ENCODE measurements at regions not wholly inside any gene's neighbourhood (a gene's known extent, or its start where the extent isn't known, plus 50 kb on each side); places are given as distances from the start of the nearest gene placed in this dataset.

GRCh38 chr12:22991250-22991844 lies 366.4 kb downstream of the ETNK1 start:
- no peak for DNase-seq

GRCh38 chr12:22993609-22994315 lies 368.8 kb downstream of the ETNK1 start:
- DNase-seq, result no peak

- no peak for DNase-seq
These were observed 369.3 kb downstream of the ETNK1 start for GRCh38 chr12:22994316-22994675.

- DNase-seq, result no peak
These were observed 376.5 kb downstream of the ETNK1 start for GRCh38 chr12:23001487-23001886.

GRCh38 chr12:23002381-23002780 lies 377.4 kb downstream of the ETNK1 start:
- DNase-seq, result no peak

- DNase-seq, result no peak
These were observed 379.6 kb downstream of the ETNK1 start for GRCh38 chr12:23004473-23005020.

- DNase-seq, result no peak
These were observed 380.4 kb downstream of the ETNK1 start for GRCh38 chr12:23005387-23005786.

- no peak for DNase-seq
These were observed 381.4 kb downstream of the ETNK1 start for GRCh38 chr12:23006413-23006812.

- DNase-seq, result peak; percentile 26
These were observed 383.7 kb downstream of the ETNK1 start for GRCh38 chr12:23008623-23009022.

- no peak for DNase-seq
These were observed 389.8 kb downstream of the ETNK1 start for GRCh38 chr12:23014749-23015148.

- no peak for DNase-seq
These were observed 400.5 kb downstream of the ETNK1 start for GRCh38 chr12:23025372-23026016.

- DNase-seq, result no peak
These were observed 403.3 kb downstream of the ETNK1 start for GRCh38 chr12:23028158-23028802.

- no peak for DNase-seq
These were observed 404.2 kb downstream of the ETNK1 start for GRCh38 chr12:23029185-23029584.

GRCh38 chr12:23039834-23040233 lies 414.9 kb downstream of the ETNK1 start:
- DNase-seq, result no peak

GRCh38 chr12:23041774-23042173 lies 416.8 kb downstream of the ETNK1 start:
- DNase-seq, result no peak

GRCh38 chr12:23043646-23044045 lies 418.7 kb downstream of the ETNK1 start:
- no peak for DNase-seq

- no peak for DNase-seq
These were observed 424.2 kb downstream of the ETNK1 start for GRCh38 chr12:23049180-23049579.

- DNase-seq, result no peak
These were observed 430.0 kb downstream of the ETNK1 start for GRCh38 chr12:23055004-23055403.

GRCh38 chr12:23057571-23057970 lies 432.6 kb downstream of the ETNK1 start:
- DNase-seq, result no peak

GRCh38 chr12:23060161-23060560 lies 435.2 kb downstream of the ETNK1 start:
- no peak for DNase-seq

GRCh38 chr12:23063206-23063605 lies 438.2 kb downstream of the ETNK1 start:
- no peak for DNase-seq

- no peak for DNase-seq
These were observed 441.1 kb downstream of the ETNK1 start for GRCh38 chr12:23066095-23066494.

- no peak for DNase-seq
These were observed 458.3 kb downstream of the ETNK1 start for GRCh38 chr12:23083267-23083666.
